Liver (tissue), 8 donors: ENCODE measurements at regions not wholly inside any gene's neighbourhood (a gene's known extent, or its start where the extent isn't known, plus 50 kb on each side); places are given as distances from the start of the nearest gene placed in this dataset.
A peak's percentile ranks its signal among the peaks of the same experiment; 100 is the strongest.

Experiments
- DNase-seq: peaks from one replicate; pipeline ENCODE4 v3.0.0-alpha.2; 2017; ENCODE audit warnings: low spot score
- H3K27ac ChIP-seq, 2 donors: one replicate each; pipeline ENCODE4 v1.7.0; 2013; ENCODE audit warnings: inconsistent platforms in 2 of 2, low read length in 2 of 2, control low read depth in 1 of 2, low read depth in 1 of 2, mild to moderate bottlenecking in 1 of 2
- H3K27me3 ChIP-seq, 4 donors: one replicate each; pipeline versions ENCODE4 v1.6.1 to v1.7.0; 2013; ENCODE audit warnings: low read length in 3 of 4, inconsistent platforms in 1 of 4, mild to moderate bottlenecking in 1 of 4, moderate library complexity in 1 of 4; ENCODE audit not compliant: control insufficient read depth in 4 of 4, insufficient read depth in 4 of 4
- H3K36me3 ChIP-seq, 4 donors: one replicate each; pipeline versions ENCODE4 v1.6.1 to v1.7.0; 2013; ENCODE audit warnings: low read length in 3 of 4, mild to moderate bottlenecking in 3 of 4, low read depth in 1 of 4, moderate library complexity in 1 of 4; ENCODE audit not compliant: control insufficient read depth in 4 of 4, insufficient read depth in 3 of 4
- H3K4me1 ChIP-seq, 4 donors: one replicate each; pipeline versions ENCODE4 v1.6.1 to v1.7.0; 2013; ENCODE audit warnings: low read length in 3 of 4, mild to moderate bottlenecking in 3 of 4, moderate library complexity in 1 of 4; ENCODE audit not compliant: control insufficient read depth in 4 of 4, insufficient read depth in 4 of 4
- H3K4me3 ChIP-seq, 3 donors: one replicate each; pipeline versions ENCODE4 v1.6.1 to v1.7.0; 2013; ENCODE audit warnings: low read length in 3 of 3, control low read depth in 1 of 3, low read depth in 1 of 3, mild to moderate bottlenecking in 1 of 3
- H3K9ac ChIP-seq, 2 donors: one replicate each; pipeline ENCODE4 v1.7.0; 2013; ENCODE audit warnings: low read length in 2 of 2, mild to moderate bottlenecking in 2 of 2, moderate library complexity in 2 of 2, control low read depth in 1 of 2, low read depth in 1 of 2
- H3K9me3 ChIP-seq, 4 donors: one replicate each; pipeline versions ENCODE4 v1.6.1 to v1.7.0; 2013; ENCODE audit warnings: low read length in 3 of 4; ENCODE audit not compliant: control insufficient read depth in 4 of 4
- EGR1 ChIP-seq, 2 donors: IDR thresholded peaks; 2 replicates each; pipeline ENCODE4 v1.6.1; 2016 to 2018; ENCODE audit warnings: antibody characterized with exemption in 2 of 2, low read depth in 2 of 2
- FOXA2 ChIP-seq: IDR thresholded peaks from 2 replicates; pipeline ENCODE4 v1.6.1; 2016; ENCODE audit warnings: antibody characterized with exemption
- GABPA ChIP-seq, 2 donors: IDR thresholded peaks in 1 of 2; conservative IDR thresholded peaks in 1 of 2; 2 replicates each; pipeline ENCODE4 v1.6.1; 2016; ENCODE audit warnings: antibody characterized with exemption in 2 of 2, mild to moderate bottlenecking in 1 of 2, moderate library complexity in 1 of 2
- HNF4A ChIP-seq, 2 donors: conservative IDR thresholded peaks; 2 replicates each; pipeline ENCODE4 v1.6.1; 2016; ENCODE audit warnings: antibody characterized with exemption in 2 of 2, mild to moderate bottlenecking in 2 of 2
- HNF4G ChIP-seq: IDR thresholded peaks from 2 replicates; pipeline ENCODE4 v1.6.1; 2016; ENCODE audit warnings: antibody characterized with exemption
- JUND ChIP-seq, 2 donors: IDR thresholded peaks; 2 replicates each; pipeline ENCODE4 v1.6.1; 2016; ENCODE audit warnings: antibody characterized with exemption in 2 of 2
- NR2F2 ChIP-seq: IDR thresholded peaks from 2 replicates; pipeline ENCODE4 v1.6.1; 2016; ENCODE audit warnings: antibody characterized with exemption
- RAD21 ChIP-seq, 2 donors: IDR thresholded peaks; 2 replicates each; pipeline ENCODE4 v1.6.1; 2016; ENCODE audit warnings: antibody characterized with exemption in 2 of 2, mild to moderate bottlenecking in 2 of 2
- RXRA ChIP-seq, 2 donors: IDR thresholded peaks; 2 replicates each; pipeline ENCODE4 v1.6.1; 2017 to 2018; ENCODE audit warnings: antibody characterized with exemption in 2 of 2, mild to moderate bottlenecking in 1 of 2
- TAF1 ChIP-seq: conservative IDR thresholded peaks from 2 replicates; pipeline ENCODE4 v1.6.1; 2016; ENCODE audit warnings: antibody characterized with exemption, mild to moderate bottlenecking
- YY1 ChIP-seq: IDR thresholded peaks from 2 replicates; pipeline ENCODE4 v1.6.1; 2016; ENCODE audit warnings: antibody characterized with exemption, mild to moderate bottlenecking
- WGBS: extraction: QIAGEN DNeasy Blood & Tissue Kit; methylation state at CpG from one replicate; pipeline ENCODE4 v1.1.7; 2013; 5-methylcytosine and 5-hydroxymethylcytosine counted together
- TF ChIP-seq, protein P1 (sequence below): fragments of 150-350 bp; IDR thresholded peaks from 2 replicates; pipeline ENCODE4 v1.5.1; 2017; ENCODE audit warnings: improper control_type of control experiment, low read depth, low read length; ENCODE audit not compliant: missing input control
- TF ChIP-seq, protein P2 (sequence below): IDR thresholded peaks from 2 replicates; pipeline ENCODE4 v1.6.1; 2016; ENCODE audit warnings: antibody characterized with exemption, mild to moderate bottlenecking
- TF ChIP-seq, protein P3 (sequence below): IDR thresholded peaks from 2 replicates; pipeline ENCODE4 v1.6.1; 2016; ENCODE audit warnings: antibody characterized with exemption
- TF ChIP-seq, protein P4 (sequence below): IDR thresholded peaks from 2 replicates; pipeline ENCODE4 v1.6.1; 2016; ENCODE audit warnings: antibody characterized with exemption
- donor health status: healthy.
- donor health status: healthy.
- donor health status: healthy.
- donor health status: healthy.
- donor health status: healthy.

GRCh38 chr15:98428253-98428989 is 219.9 kb upstream of the IGF1R start:
- H3K4me1 ChIP-seq, result peaks cover 0 to 10% (median 5%) of the 10 kb centered on the region in 4 donors
- DNase-seq, result peak; percentile 81
- 2% methylated on average over 49 of the region's 49 CpGs for WGBS
- H3K36me3 ChIP-seq, result no peaks in the 10 kb centered on the region
- peak overlapping the region; percentile 25 to 52 for H3K27ac ChIP-seq
- H3K9me3 ChIP-seq, result no peaks in the 10 kb centered on the region
- H3K4me3 ChIP-seq, result peak overlapping the region in 2 of 3 donors; percentile 43 to 51
- peaks cover 0 to 2% (median 0%) of the 10 kb centered on the region in 4 donors for H3K27me3 ChIP-seq
- H3K9ac ChIP-seq, result no peak overlapping the region
- TF ChIP-seq YY1, result peak; percentile 24
- TF ChIP-seq HNF4G, result no peak
- peak; percentile 73 to 80 for TF ChIP-seq HNF4A (conservative IDR thresholded peaks at IDR 0.05)
- TF ChIP-seq RAD21 (IDR thresholded peaks at IDR 0.05), result peak; percentile 67 to 74
- TF ChIP-seq, protein P1, sequence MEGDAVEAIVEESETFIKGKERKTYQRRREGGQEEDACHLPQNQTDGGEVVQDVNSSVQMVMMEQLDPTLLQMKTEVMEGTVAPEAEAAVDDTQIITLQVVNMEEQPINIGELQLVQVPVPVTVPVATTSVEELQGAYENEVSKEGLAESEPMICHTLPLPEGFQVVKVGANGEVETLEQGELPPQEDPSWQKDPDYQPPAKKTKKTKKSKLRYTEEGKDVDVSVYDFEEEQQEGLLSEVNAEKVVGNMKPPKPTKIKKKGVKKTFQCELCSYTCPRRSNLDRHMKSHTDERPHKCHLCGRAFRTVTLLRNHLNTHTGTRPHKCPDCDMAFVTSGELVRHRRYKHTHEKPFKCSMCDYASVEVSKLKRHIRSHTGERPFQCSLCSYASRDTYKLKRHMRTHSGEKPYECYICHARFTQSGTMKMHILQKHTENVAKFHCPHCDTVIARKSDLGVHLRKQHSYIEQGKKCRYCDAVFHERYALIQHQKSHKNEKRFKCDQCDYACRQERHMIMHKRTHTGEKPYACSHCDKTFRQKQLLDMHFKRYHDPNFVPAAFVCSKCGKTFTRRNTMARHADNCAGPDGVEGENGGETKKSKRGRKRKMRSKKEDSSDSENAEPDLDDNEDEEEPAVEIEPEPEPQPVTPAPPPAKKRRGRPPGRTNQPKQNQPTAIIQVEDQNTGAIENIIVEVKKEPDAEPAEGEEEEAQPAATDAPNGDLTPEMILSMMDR, result peak; percentile 72

- no peaks in the 10 kb centered on the region for H3K36me3 ChIP-seq
- H3K9ac ChIP-seq, result no peak overlapping the region
- H3K4me1 ChIP-seq, result peaks cover 0 to 10% (median 5%) of the 10 kb centered on the region in 4 donors
- H3K27me3 ChIP-seq, result peaks cover 0 to 3% (median 0%) of the 10 kb centered on the region in 4 donors
- TF ChIP-seq, protein P2, sequence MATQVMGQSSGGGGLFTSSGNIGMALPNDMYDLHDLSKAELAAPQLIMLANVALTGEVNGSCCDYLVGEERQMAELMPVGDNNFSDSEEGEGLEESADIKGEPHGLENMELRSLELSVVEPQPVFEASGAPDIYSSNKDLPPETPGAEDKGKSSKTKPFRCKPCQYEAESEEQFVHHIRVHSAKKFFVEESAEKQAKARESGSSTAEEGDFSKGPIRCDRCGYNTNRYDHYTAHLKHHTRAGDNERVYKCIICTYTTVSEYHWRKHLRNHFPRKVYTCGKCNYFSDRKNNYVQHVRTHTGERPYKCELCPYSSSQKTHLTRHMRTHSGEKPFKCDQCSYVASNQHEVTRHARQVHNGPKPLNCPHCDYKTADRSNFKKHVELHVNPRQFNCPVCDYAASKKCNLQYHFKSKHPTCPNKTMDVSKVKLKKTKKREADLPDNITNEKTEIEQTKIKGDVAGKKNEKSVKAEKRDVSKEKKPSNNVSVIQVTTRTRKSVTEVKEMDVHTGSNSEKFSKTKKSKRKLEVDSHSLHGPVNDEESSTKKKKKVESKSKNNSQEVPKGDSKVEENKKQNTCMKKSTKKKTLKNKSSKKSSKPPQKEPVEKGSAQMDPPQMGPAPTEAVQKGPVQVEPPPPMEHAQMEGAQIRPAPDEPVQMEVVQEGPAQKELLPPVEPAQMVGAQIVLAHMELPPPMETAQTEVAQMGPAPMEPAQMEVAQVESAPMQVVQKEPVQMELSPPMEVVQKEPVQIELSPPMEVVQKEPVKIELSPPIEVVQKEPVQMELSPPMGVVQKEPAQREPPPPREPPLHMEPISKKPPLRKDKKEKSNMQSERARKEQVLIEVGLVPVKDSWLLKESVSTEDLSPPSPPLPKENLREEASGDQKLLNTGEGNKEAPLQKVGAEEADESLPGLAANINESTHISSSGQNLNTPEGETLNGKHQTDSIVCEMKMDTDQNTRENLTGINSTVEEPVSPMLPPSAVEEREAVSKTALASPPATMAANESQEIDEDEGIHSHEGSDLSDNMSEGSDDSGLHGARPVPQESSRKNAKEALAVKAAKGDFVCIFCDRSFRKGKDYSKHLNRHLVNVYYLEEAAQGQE, result no peak
- TF ChIP-seq HNF4G, result no peak
- TF ChIP-seq HNF4A (conservative IDR thresholded peaks at IDR 0.05), result no peak
- no peak for TF ChIP-seq RXRA (IDR thresholded peaks at IDR 0.05)
- TF ChIP-seq FOXA2, result no peak
- TF ChIP-seq YY1, result no peak
- TF ChIP-seq TAF1, result no peak
- TF ChIP-seq NR2F2, result no peak
- H3K4me3 ChIP-seq, result no peak overlapping the region
- DNase-seq, result no peak
- WGBS, result 91% methylated on average over 9 of the region's 9 CpGs
- no peak overlapping the region for H3K27ac ChIP-seq
- no peaks in the 10 kb centered on the region for H3K9me3 ChIP-seq
Observed at GRCh38 chr15:98431171-98431570, 217.2 kb upstream of the IGF1R start.

GRCh38 chr15:98433346-98433745 is 215.0 kb upstream of the IGF1R start:
- H3K4me3 ChIP-seq, result no peak overlapping the region
- WGBS, result 89% methylated on average over 6 of the region's 6 CpGs
- H3K9ac ChIP-seq, result no peak overlapping the region
- TF ChIP-seq HNF4A (conservative IDR thresholded peaks at IDR 0.05), result no peak
- TF ChIP-seq, protein P3, sequence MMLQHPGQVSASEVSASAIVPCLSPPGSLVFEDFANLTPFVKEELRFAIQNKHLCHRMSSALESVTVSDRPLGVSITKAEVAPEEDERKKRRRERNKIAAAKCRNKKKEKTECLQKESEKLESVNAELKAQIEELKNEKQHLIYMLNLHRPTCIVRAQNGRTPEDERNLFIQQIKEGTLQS, result no peak
- no peak for TF ChIP-seq YY1
- no peak for TF ChIP-seq TAF1
- no peak for TF ChIP-seq EGR1 (IDR thresholded peaks at IDR 0.05; ENCODE audit: low read depth in 2 of 2)
- no peak for TF ChIP-seq RAD21 (IDR thresholded peaks at IDR 0.05)
- TF ChIP-seq NR2F2, result no peak
- TF ChIP-seq, protein P4, sequence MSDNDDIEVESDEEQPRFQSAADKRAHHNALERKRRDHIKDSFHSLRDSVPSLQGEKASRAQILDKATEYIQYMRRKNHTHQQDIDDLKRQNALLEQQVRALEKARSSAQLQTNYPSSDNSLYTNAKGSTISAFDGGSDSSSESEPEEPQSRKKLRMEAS, result no peak
- TF ChIP-seq, protein P2, result no peak
- TF ChIP-seq GABPA (IDR thresholded peaks at IDR 0.05 in 1 of 2, conservative IDR thresholded peaks at IDR 0.05 in 1 of 2), result no peak
- no peak for TF ChIP-seq JUND (IDR thresholded peaks at IDR 0.05)
- no peak for TF ChIP-seq HNF4G
- no peak for TF ChIP-seq RXRA (IDR thresholded peaks at IDR 0.05)
- peaks cover 0 to 3% (median 0%) of the 10 kb centered on the region in 4 donors for H3K27me3 ChIP-seq
- H3K9me3 ChIP-seq, result no peaks in the 10 kb centered on the region
- no peak overlapping the region for H3K27ac ChIP-seq
- DNase-seq, result no peak
- H3K36me3 ChIP-seq, result no peaks in the 10 kb centered on the region
- peaks cover 0 to 5% (median 1%) of the 10 kb centered on the region in 4 donors for H3K4me1 ChIP-seq
